ENCODE measurements at regions not wholly inside any gene's neighbourhood (a gene's known extent, or its start where the extent isn't known, plus 50 kb on each side); places are given as distances from the start of the nearest gene placed in this dataset.

DNA sequence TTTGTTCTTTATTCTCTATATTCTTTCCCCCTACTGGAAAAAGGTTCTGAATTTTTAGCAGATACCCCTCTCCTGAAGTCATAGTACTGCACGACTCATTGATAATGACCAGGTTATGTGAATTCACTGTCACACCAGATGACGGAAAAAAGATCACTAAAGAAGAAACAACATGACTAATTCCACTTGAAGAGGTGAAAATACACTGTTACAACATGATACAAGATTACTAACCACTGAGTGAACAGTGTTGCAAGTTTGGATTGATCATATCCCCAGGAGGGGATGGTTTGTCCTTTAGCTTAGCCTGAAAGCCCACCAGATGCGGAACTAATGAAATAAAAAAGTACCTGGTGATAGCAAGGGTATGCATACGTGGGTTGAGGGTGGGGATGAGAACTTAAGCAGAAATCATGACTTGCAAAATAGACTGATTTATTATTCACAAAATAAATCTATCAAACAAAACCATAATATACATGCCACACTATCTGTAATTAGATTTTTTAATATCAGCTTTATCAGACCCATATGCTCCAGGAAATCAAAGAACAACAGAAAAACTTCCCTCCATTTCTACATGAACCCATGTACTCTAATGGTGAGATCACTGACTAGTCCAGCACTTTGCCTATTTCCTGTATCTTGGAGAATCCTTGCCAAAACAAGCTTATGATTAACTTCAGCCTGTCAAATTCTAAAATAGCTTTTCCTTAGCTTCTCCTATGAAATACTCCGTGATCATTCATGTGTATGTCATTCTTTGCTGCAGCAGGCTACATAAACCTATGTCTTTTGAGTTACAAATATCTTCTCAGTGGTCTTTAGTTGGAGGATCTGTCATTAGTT is 257.4 kb upstream of the AGA start:
- no peak for DNase-seq

- DNase-seq = no peak
Measured at GRCh38 chr4:177706916-177707315, 264.7 kb upstream of the AGA start.

DNA sequence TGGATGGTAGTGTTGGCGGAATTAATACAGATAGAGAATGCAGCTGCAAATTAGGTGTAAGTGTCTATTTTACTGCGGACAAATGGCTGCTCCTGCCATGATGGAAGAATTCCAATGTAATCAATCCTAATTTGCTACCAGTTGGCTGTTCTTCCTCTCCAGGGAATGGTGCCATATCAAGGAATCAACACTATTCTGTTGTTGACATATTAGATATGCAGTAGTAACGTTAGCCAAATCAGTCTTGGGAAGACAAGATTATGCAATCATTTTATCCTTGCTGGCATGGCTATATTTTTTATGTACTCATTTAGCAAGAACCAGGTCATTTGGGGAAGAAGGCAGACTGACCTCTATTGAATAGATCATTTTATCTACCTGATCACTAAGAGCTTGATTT is 271.2 kb upstream of the AGA start:
- no peak for DNase-seq

DNA sequence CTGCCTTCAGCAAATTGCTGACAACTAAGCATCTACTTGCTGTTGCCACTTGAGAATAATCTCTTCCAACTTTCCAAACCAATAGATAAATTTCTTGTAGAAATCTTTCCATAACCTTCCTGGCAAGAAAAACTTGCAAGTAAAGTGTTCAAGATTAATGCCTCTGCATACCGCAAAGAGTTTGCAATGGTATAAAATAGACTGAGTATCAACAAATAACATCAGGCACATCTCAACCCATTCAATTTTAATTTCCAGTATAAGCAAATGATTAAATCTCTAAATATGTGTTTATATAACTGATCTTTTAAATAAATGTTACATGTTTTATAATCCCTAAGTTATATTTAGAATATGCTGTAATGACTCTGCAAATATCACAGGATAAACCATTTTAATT is 275.2 kb upstream of the AGA start:
- DNase-seq = no peak

DNA sequence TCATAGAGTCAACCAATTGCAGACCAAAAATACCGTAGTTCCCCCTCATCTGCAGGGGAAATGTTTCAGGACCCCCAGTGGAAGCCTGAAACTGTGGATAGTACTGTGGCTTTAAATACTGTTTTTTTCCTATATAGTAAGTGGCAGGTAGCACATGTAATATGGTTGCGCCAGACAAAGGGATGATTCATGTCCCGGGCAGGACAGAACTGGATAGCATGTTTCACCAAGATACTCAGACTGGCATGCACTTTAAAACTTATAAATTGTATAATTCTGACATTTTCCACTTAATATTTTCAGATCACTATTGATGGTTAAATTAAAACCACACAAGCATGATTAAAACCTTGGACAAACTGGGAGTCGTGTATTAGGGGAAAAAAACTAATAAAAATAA is 276.3 kb upstream of the AGA start:
- DNase-seq = no peak

DNA sequence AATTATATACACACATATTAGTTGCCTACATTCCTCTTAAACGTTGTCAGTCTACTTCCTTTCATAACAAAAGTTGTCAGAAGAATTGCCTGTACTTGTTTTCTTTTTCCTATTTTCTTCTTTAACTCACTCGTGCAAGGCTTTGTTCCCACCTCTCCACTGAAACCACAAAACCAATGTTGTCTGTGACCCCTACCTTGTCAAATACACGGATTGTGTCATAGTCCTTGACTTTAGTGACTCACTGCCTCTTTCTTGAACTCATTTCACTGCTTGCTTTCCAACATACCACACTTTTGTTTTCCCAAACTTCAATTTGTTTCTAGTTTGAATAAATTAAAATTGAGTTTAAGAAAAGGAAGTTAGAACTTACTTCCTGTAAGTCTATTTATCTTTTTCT is 283.9 kb upstream of the AGA start:
- no peak for DNase-seq

GRCh38 chr4:177728361-177729152 is 286.3 kb upstream of the AGA start:
- DNase-seq = no peak

DNA sequence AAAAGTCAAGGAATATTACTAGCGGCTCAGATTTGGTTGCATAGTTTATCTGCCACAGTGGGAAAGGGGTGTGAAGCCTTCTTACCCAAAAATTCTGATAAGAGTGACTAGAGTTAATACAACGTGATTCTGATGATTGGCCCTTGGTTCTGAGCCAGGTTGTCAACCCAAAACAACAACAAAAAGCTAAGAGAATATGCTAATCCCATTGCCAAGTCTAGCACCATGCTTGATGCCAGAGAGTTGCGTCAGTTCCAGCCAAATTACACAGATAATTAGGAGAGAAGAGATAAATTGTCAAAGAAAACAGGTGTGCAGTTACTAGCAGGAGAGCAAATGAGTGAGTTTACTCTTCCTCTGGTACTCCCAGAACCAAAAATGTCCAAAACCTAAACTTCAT is 287.4 kb upstream of the AGA start:
- DNase-seq = no peak

GRCh38 chr4:177737387-177737940 is 295.2 kb upstream of the AGA start:
- DNase-seq = no peak

- peak; percentile 34 for DNase-seq
Measured at GRCh38 chr4:177740563-177740962, 298.3 kb upstream of the AGA start.

GRCh38 chr4:177759729-177760128 is 317.5 kb upstream of the AGA start:
- DNase-seq = no peak

- DNase-seq = no peak
Measured at GRCh38 chr4:177761692-177762091, 319.5 kb upstream of the AGA start.

DNA sequence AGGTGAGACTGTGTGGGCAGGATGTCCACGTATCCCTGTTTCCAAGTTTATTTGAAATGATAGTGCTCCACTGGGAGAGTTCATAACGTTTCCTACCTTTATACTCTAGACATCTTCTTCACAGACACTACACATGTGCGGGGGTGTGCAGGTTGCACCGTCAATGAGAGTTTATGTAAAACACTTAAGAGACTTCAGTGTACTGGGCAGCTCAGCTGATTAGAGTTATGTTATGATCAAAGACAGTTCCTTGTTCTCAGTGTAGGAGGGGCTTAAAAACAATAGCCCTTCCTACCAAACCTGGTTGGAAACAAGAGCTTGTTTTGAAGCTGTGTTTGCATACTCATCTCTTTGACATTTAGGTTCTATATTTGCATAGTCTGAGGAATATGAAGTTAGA is 326.9 kb upstream of the AGA start:
- no peak for DNase-seq

- no peak for DNase-seq
Measured at GRCh38 chr4:177770776-177771175, 328.5 kb upstream of the AGA start.

GRCh38 chr4:177771645-177772044 is 329.4 kb upstream of the AGA start:
- DNase-seq = no peak

- DNase-seq = no peak
Measured at GRCh38 chr4:177778623-177779022, 336.4 kb upstream of the AGA start.

- no peak for DNase-seq
Measured at GRCh38 chr4:177785000-177785399, 342.8 kb upstream of the AGA start.

DNA sequence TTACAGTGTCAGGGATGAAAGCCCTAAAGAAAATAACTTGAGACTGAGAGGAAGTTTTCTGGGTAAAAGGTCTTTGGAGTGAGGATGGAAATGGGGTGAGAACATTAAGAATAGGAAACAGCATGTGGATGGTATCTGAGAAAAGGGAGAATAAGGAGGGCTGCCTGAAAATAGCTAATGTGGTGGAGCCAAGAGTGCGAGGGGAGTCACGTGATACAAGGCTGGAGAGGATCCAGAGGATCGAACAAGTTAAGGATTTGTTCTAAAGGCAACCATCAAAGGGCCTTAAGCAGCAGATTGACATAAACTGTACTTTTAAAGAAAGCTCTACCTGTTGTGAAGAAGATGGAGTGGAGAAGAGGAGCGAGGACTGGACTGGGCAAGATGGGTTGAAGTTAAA is 347.4 kb upstream of the AGA start:
- no peak for DNase-seq

DNA sequence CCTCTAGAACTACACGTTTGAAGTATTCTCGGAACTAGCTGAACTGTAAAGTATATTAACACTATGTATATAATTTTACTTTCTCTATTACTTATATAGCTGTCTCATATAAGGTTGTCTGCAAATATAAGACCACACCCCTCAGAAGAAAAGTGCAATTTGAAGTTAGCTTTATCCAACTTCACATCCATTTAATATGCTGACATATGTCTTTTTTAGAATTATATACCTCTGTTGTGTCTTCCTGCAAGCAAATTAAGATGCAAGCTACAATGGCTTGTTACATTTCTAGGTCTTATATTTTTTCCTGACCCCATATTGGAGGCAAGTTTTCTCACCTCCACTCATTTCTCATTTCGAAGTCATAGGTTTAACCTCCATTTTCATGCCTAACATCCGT is 349.0 kb upstream of the AGA start:
- no peak for DNase-seq

GRCh38 chr4:177796841-177797240 is 354.6 kb upstream of the AGA start:
- no peak for DNase-seq

DNA sequence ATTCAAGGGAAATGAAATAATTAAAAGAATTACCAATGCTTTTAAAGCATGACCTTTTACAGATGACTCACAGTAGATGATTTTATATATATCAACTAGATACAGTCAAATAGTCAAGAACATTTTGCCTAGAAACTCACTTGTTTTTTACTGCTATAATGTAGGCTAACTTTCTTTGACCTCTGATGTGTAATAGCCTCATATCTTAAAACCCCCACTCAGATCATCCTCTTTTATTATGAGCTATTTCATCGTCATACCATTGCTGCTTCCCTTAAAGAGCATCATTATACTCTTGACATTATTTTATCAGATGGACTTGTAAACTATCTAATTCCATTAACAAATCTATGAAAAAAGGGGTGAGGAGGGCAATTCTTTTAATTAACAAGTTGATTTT is 355.9 kb upstream of the AGA start:
- no peak for DNase-seq

- DNase-seq = no peak
Measured at GRCh38 chr4:177802162-177802561, 359.9 kb upstream of the AGA start.

- DNase-seq = no peak
Measured at GRCh38 chr4:177802661-177803060, 360.4 kb upstream of the AGA start.

DNA sequence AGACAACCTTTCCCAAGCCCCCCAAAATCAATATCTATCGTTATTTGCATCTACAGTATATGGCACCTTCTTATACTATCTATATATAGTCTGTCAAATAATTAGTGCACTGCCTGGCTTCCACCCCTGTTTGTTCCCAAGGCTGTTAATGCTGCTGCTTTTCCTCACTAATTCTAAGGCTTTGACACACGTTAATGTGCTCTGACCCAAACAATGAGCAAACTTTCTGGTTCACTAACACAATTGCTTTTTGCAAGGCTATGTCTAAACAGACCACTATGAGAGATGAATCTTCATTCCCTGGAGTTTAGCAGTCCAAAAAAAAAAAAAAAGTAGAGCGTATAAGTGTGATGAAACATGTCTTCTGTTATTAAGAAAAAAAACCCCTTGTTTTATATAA is 360.9 kb upstream of the AGA start:
- DNase-seq = no peak
